ENCODE measurements at regions not wholly inside any gene's neighbourhood (a gene's known extent, or its start where the extent isn't known, plus 50 kb on each side); places are given as distances from the start of the nearest gene placed in this dataset.
A peak's percentile ranks its signal among the peaks of the same experiment; 100 is the strongest.

DNA sequence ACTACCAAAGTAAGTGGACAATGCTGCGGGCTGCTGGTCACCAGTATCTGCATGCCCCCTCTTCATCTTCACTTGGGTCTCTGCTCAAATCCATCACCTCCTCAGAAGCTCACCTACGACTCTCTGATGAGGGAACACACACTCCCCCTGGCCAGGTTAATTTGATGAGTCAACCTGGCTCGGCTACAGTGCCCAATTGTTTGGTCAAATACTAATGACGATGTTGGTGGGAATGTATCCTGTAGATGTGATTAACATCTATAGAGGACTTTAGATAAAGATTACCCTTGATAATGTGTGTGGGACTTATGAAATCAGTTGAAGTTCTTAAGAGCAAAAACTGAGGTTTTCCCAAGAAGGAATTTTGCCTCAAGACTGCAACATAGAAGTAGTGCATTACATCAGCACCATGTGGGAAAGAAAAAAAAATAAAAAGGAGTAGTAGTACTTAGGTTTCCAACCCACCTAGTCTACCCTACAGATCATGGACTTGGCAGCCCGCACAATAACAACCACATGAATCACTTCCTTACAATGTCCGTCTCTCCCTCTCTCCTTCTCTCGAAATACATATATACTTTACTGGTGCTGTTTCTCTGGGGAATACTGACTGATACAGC, 467.3 kb downstream of the DNAH5 start:
- H3K4me1 Mint-ChIP-seq (ENCODE audit: insufficient read depth, unreplicated experiment), result peaks cover 11% of the 10 kb centered on the region
- no peak overlapping the region for H3K4me3 Mint-ChIP-seq (ENCODE audit: unreplicated experiment)
- H3K36me3 Mint-ChIP-seq (ENCODE audit: insufficient read depth, unreplicated experiment), result no peaks in the 10 kb centered on the region
- no TSS peak for BruUV-seq (replicated peaks)
- H3K27me3 Mint-ChIP-seq (ENCODE audit: insufficient read depth, unreplicated experiment), result no peaks in the 10 kb centered on the region
- intact Hi-C loops (cut with micrococcal nuclease), result loop anchor here (5.0 to 10.0 kb wide), 5 partner anchors 188 to 1860 kb away; no protein-coding TSS in a partner anchor
- CTCF ChIA-PET, result interaction anchor here (0.6 to 3.6 kb wide), 5 partner anchors 8 to 1453 kb away, joined by 3 to 55 read pairs (median 3); no protein-coding TSS in a partner anchor
- peak overlapping the region; percentile 21 for H3K27ac Mint-ChIP-seq (ENCODE audit: low read depth, unreplicated experiment)
- no peaks in the 10 kb centered on the region for H3K9me3 Mint-ChIP-seq (ENCODE audit: unreplicated experiment)
- DNase-seq (ENCODE audit: unreplicated experiment), result peak; percentile 86
- POLR2A ChIA-PET, result interaction anchor here (1.0 kb wide), 1 partner anchor 227 kb away, joined by 3 read pairs; no protein-coding TSS in a partner anchor
- TF ChIP-seq, protein P1, sequence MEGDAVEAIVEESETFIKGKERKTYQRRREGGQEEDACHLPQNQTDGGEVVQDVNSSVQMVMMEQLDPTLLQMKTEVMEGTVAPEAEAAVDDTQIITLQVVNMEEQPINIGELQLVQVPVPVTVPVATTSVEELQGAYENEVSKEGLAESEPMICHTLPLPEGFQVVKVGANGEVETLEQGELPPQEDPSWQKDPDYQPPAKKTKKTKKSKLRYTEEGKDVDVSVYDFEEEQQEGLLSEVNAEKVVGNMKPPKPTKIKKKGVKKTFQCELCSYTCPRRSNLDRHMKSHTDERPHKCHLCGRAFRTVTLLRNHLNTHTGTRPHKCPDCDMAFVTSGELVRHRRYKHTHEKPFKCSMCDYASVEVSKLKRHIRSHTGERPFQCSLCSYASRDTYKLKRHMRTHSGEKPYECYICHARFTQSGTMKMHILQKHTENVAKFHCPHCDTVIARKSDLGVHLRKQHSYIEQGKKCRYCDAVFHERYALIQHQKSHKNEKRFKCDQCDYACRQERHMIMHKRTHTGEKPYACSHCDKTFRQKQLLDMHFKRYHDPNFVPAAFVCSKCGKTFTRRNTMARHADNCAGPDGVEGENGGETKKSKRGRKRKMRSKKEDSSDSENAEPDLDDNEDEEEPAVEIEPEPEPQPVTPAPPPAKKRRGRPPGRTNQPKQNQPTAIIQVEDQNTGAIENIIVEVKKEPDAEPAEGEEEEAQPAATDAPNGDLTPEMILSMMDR (IDR thresholded peaks at IDR 0.05; ENCODE audit: unreplicated experiment), result no peak

GRCh38 chr5:13472842-13473241, 471.6 kb downstream of the DNAH5 start:
- DNase-seq (ENCODE audit: unreplicated experiment), result no peak
- BruUV-seq (replicated peaks), result no TSS peak
- intact Hi-C loops (cut with micrococcal nuclease), result loop anchor here (10.0 kb wide), 2 partner anchors 192 to 342 kb away; no protein-coding TSS in a partner anchor
- ChIA-PET POLR2A (no interaction called here), CTCF (interaction anchor here (0.6 kb wide), 1 partner anchor 1445 kb away, joined by 3 read pairs; no protein-coding TSS in a partner anchor)
- Mint-ChIP-seq H3K27ac (ENCODE audit: low read depth, unreplicated experiment) (no peak overlapping the region), H3K27me3 (ENCODE audit: insufficient read depth, unreplicated experiment) (no peaks in the 10 kb centered on the region), H3K36me3 (ENCODE audit: insufficient read depth, unreplicated experiment) (no peaks in the 10 kb centered on the region), H3K4me1 (ENCODE audit: insufficient read depth, unreplicated experiment) (peaks cover 11% of the 10 kb centered on the region), H3K4me3 (ENCODE audit: unreplicated experiment) (no peak overlapping the region), H3K9me3 (ENCODE audit: unreplicated experiment) (no peaks in the 10 kb centered on the region)
- TF ChIP-seq, protein P1 (IDR thresholded peaks at IDR 0.05; ENCODE audit: unreplicated experiment), result no peak

- H3K36me3 Mint-ChIP-seq (ENCODE audit: insufficient read depth, unreplicated experiment), result no peaks in the 10 kb centered on the region
- DNase-seq (ENCODE audit: unreplicated experiment), result no peak
- no peak overlapping the region for H3K4me3 Mint-ChIP-seq (ENCODE audit: unreplicated experiment)
- intact Hi-C loops (cut with micrococcal nuclease), result loop anchor here (10.0 kb wide), 2 partner anchors 194 to 344 kb away; no protein-coding TSS in a partner anchor
- TF ChIP-seq, protein P1 (IDR thresholded peaks at IDR 0.05; ENCODE audit: unreplicated experiment), result no peak
- BruUV-seq (replicated peaks), result no TSS peak
- H3K27me3 Mint-ChIP-seq (ENCODE audit: insufficient read depth, unreplicated experiment), result no peaks in the 10 kb centered on the region
- ChIA-PET POLR2A (no interaction called here), CTCF (interaction anchor here (1.8 kb wide), 1 partner anchor 8 kb away, joined by 8 read pairs; no protein-coding TSS in a partner anchor)
- no peaks in the 10 kb centered on the region for H3K9me3 Mint-ChIP-seq (ENCODE audit: unreplicated experiment)
- no peaks in the 10 kb centered on the region for H3K4me1 Mint-ChIP-seq (ENCODE audit: insufficient read depth, unreplicated experiment)
- no peak overlapping the region for H3K27ac Mint-ChIP-seq (ENCODE audit: low read depth, unreplicated experiment)
These were observed 473.5 kb downstream of the DNAH5 start for GRCh38 chr5:13470975-13471374.

DNA sequence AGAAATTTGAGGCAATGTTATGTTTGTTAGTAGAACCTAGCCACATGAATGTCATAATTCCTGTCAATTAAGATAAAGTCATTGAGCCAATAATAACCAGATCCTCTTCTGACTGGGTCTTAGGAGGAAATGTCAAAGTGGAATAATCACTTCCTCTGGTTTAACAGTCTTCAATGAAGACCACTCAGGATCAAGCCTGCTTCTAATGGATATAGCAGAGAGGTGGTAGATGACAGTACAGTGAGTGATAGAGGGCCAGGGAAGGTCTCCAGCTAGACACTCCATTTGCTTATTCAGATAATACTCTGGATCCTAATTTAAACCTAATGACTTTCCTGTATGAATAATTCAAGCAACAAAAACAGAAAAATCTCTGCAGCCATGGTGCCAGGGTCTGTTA, 474.2 kb downstream of the DNAH5 start:
- Mint-ChIP-seq H3K27me3 (ENCODE audit: insufficient read depth, unreplicated experiment) (no peaks in the 10 kb centered on the region), H3K4me1 (ENCODE audit: insufficient read depth, unreplicated experiment) (no peaks in the 10 kb centered on the region), H3K36me3 (ENCODE audit: insufficient read depth, unreplicated experiment) (no peaks in the 10 kb centered on the region), H3K4me3 (ENCODE audit: unreplicated experiment) (no peak overlapping the region), H3K9me3 (ENCODE audit: unreplicated experiment) (no peaks in the 10 kb centered on the region), H3K27ac (ENCODE audit: low read depth, unreplicated experiment) (no peak overlapping the region)
- TF ChIP-seq, protein P1 (IDR thresholded peaks at IDR 0.05; ENCODE audit: unreplicated experiment), result no peak
- ChIA-PET CTCF (interaction anchor here (0.6 to 1.8 kb wide), 2 partner anchors 9 to 326 kb away, joined by 3 to 8 read pairs; no protein-coding TSS in a partner anchor), POLR2A (no interaction called here)
- BruUV-seq (replicated peaks), result no TSS peak
- no peak for DNase-seq (ENCODE audit: unreplicated experiment)
- intact Hi-C loops (cut with micrococcal nuclease), result loop anchor here (10.0 kb wide), 2 partner anchors 195 to 345 kb away; no protein-coding TSS in a partner anchor

All from MCF 10A (cell line).